ENCODE measurements at regions not wholly inside any gene's neighbourhood (a gene's known extent, or its start where the extent isn't known, plus 50 kb on each side); places are given as distances from the start of the nearest gene placed in this dataset.

- TF ChIP-seq POLR2A (IDR thresholded peaks at IDR 0.05): no peak
- no peak for TF ChIP-seq CTCF (IDR thresholded peaks at IDR 0.05)
These were observed 125.6 kb upstream of the CNOT2 start for GRCh38 chr12:70117670-70118069.

GRCh38 chr12:70120970-70121369 lies 122.3 kb upstream of the CNOT2 start:
- no peak for DNase-seq (ENCODE audit: low spot score in 2 of 2)
- intact Hi-C loops (cut with DNase I; ENCODE audit: low total_unique reads): no loop called here
- no peak overlapping the region for H3K4me3 ChIP-seq (ENCODE audit: low read depth, poor library complexity, severe bottlenecking)
- TF ChIP-seq CTCF (IDR thresholded peaks at IDR 0.05) (no peak), POLR2A (IDR thresholded peaks at IDR 0.05) (no peak)

More at GRCh38 chr12:70117670-70118069, 125.6 kb upstream of the CNOT2 start:
- no peak overlapping the region for H3K4me3 ChIP-seq (ENCODE audit: low read depth, poor library complexity, severe bottlenecking)
- no peak for DNase-seq (ENCODE audit: low spot score in 2 of 2)
- intact Hi-C loops (cut with DNase I; ENCODE audit: low total_unique reads): no loop called here

- intact Hi-C loops (cut with DNase I; ENCODE audit: low total_unique reads): no loop called here
- DNase-seq (ENCODE audit: low spot score in 2 of 2): no peak
- H3K4me3 ChIP-seq (ENCODE audit: low read depth, poor library complexity, severe bottlenecking): no peak overlapping the region
- TF ChIP-seq CTCF (IDR thresholded peaks at IDR 0.05) (no peak), POLR2A (IDR thresholded peaks at IDR 0.05) (no peak)
- WGBS, 2 donors: 74 to 76% methylated on average over 1 of the region's 1 CpG
These were observed 121.7 kb upstream of the CNOT2 start for GRCh38 chr12:70121562-70121961.

GRCh38 chr12:70122804-70123203 lies 120.4 kb upstream of the CNOT2 start:
- WGBS, 2 donors: 70 to 74% methylated on average over 5 of the region's 5 CpGs
- intact Hi-C loops (cut with DNase I; ENCODE audit: low total_unique reads): no loop called here
- no peak overlapping the region for H3K4me3 ChIP-seq (ENCODE audit: low read depth, poor library complexity, severe bottlenecking)
- DNase-seq (ENCODE audit: low spot score in 2 of 2): no peak
- TF ChIP-seq CTCF (IDR thresholded peaks at IDR 0.05) (no peak), POLR2A (IDR thresholded peaks at IDR 0.05) (no peak)

GRCh38 chr12:70149013-70149412 lies 94.2 kb upstream of the CNOT2 start:
- intact Hi-C loops (cut with DNase I; ENCODE audit: low total_unique reads): no loop called here
- TF ChIP-seq POLR2A (IDR thresholded peaks at IDR 0.05) (no peak), CTCF (IDR thresholded peaks at IDR 0.05) (no peak)
- no peak overlapping the region for H3K4me3 ChIP-seq (ENCODE audit: low read depth, poor library complexity, severe bottlenecking)
- DNase-seq (ENCODE audit: low spot score in 2 of 2): no peak
- 78 to 84% methylated on average over 2 of the region's 2 CpGs for WGBS, 2 donors

GRCh38 chr12:70149665-70150064 lies 93.6 kb upstream of the CNOT2 start:
- no peak for DNase-seq (ENCODE audit: low spot score in 2 of 2)
- TF ChIP-seq CTCF (IDR thresholded peaks at IDR 0.05) (no peak), POLR2A (IDR thresholded peaks at IDR 0.05) (no peak)
- intact Hi-C loops (cut with DNase I; ENCODE audit: low total_unique reads): no loop called here
- no peak overlapping the region for H3K4me3 ChIP-seq (ENCODE audit: low read depth, poor library complexity, severe bottlenecking)

All from lower leg skin (tissue), 4 donors.